GM18909 (cell line): ENCODE measurements at regions not wholly inside any gene's neighbourhood (a gene's known extent, or its start where the extent isn't known, plus 50 kb on each side); places are given as distances from the start of the nearest gene placed in this dataset.
"Not testable (repeated sequence)": the region's sequence is repeated elsewhere in the genome, so short reads cannot be mapped to it uniquely, and the experiment has no call there.

Experiments used
- ATAC-seq: cut with Tn5 transposase; IDR thresholded peaks from one replicate; pipeline ENCODE4 v1.9.1; 2021; ENCODE audit warnings: mild to moderate bottlenecking; ENCODE audit not compliant: unreplicated experiment, poor library complexity

DNA sequence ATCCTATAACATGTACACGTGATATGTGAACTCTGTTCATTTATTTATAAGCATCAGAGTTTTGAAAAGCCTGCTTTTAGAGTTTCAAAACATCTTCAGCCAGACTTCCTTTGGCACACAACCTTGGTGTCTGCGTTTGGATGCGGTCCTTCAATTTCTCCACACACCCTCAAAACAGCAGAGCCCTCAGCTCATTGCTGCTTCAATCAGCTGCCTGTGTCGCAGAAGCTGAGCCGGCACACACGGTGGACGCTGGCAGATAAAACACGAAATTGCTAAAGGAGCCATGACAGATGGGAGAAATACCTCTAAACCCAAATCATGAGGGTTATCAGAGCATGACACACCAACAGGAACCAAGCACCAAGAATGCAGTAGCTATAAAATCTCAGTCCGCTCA is 396.4 kb upstream of the AKR1E2 start:
- ATAC-seq: no peak

GRCh38 chr10:4427532-4427931 is 398.5 kb upstream of the AKR1E2 start:
- ATAC-seq: no peak

GRCh38 chr10:4426866-4427265 is 399.1 kb upstream of the AKR1E2 start:
- no peak for ATAC-seq

- ATAC-seq: no peak
Measured at GRCh38 chr10:4409319-4409718, 416.7 kb upstream of the AKR1E2 start.

DNA sequence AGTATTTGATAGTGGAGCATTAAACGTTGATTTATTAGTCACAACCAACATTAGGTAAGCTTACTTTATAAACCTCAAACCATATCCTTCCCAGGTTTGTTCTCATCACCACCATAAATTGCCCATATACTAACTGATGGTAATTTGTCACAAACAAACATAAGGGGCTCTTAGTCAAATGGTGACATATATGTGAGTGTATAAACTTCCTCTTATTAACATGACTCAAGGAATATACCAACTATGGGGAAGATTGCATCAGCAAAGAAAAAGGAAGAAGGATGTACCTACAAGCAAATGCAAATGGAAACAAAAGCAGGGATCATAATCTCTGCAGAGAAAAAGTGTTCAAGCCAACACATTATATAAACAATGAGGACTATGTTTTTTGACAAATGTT is 418.2 kb upstream of the AKR1E2 start:
- ATAC-seq: no peak

- no peak for ATAC-seq
Measured at GRCh38 chr10:4405828-4406227, 420.2 kb upstream of the AKR1E2 start.

GRCh38 chr10:4403638-4404252 is 422.3 kb upstream of the AKR1E2 start:
- ATAC-seq: no peak

DNA sequence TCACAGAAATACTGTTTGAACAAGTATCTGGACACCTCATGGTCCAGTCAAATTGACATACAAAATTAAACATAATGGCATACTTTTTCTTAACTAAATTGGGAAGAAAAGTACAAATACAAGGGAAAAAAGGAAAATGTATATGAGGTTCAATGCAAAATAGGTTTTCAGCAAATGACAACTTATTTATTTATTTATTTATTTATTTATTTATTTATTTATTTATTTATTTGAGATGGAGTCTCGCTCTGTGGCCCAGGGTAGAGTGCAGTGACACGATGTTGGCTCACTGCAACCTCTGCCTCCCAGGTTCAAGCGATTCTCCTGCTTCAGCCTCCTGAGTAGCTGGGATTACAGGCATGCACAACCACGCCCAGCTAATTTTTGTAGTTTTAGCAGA is 424.9 kb upstream of the AKR1E2 start:
- not testable (repeated sequence) for ATAC-seq

DNA sequence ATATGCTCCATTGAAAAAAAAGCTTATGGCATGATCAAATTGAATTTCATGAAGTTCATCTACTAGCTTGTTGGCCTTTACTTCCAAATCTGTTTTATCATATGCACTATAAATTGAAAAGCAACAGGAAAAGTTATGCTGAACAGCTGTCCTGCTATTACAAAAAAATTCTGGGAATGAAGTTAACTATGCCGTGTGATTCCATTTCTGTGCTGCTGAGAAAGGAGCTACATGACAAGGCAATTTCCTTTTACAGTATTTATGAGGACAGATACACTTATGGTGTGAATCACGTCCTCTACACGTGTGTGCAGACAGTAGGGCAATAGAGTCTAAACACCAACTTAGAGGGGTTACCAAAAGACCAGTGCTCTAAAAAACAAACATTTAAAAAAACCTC is 426.5 kb upstream of the AKR1E2 start:
- no peak for ATAC-seq

DNA sequence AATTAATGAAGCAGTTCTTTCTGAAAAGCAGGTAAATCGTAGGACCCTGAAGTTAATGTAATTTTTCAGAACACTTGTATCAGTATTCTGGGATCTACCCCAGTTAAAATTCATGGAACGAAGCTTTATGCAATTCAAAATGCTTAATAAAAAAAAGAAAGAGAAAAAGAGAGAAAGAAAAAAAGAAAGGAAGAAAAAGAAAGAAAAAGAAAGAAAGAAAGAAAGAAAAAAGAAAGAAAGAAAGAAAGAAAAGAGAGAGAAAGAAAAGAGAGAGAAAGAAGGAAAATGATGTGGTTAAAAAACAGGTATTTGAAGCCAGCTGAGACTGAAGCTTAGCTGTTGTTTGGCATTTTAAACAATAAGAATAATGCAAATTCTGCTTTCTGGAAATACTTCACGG is 427.4 kb upstream of the AKR1E2 start:
- no peak for ATAC-seq

GRCh38 chr10:4397337-4397736 is 428.7 kb upstream of the AKR1E2 start:
- no peak for ATAC-seq

GRCh38 chr10:4396401-4397283 is 429.4 kb upstream of the AKR1E2 start:
- ATAC-seq: no peak

DNA sequence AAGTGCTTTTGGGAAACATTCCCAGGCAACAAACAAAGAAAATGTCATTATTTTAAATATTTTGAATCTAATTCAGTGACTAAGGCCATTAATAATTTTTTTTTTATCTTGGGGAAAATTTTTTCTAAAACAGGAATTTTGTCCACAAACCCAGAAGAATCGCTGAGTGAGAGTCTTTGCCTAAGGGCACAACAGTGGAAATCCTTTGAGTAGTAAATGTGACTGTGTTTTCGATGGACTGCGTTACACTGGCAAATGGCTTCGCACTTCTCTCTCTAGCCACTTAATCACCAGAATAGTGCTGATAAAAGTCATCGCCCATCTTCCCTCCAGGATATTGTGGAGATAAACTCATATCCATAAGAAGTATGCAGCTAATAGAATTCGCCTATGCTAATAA is 430.3 kb upstream of the AKR1E2 start:
- ATAC-seq: no peak

- not testable (repeated sequence) for ATAC-seq
Measured at GRCh38 chr10:4394455-4394854, 431.6 kb upstream of the AKR1E2 start.

GRCh38 chr10:4391683-4392082 is 434.3 kb upstream of the AKR1E2 start:
- ATAC-seq: no peak

- ATAC-seq: no peak
Measured at GRCh38 chr10:4390219-4390618, 435.8 kb upstream of the AKR1E2 start.

DNA sequence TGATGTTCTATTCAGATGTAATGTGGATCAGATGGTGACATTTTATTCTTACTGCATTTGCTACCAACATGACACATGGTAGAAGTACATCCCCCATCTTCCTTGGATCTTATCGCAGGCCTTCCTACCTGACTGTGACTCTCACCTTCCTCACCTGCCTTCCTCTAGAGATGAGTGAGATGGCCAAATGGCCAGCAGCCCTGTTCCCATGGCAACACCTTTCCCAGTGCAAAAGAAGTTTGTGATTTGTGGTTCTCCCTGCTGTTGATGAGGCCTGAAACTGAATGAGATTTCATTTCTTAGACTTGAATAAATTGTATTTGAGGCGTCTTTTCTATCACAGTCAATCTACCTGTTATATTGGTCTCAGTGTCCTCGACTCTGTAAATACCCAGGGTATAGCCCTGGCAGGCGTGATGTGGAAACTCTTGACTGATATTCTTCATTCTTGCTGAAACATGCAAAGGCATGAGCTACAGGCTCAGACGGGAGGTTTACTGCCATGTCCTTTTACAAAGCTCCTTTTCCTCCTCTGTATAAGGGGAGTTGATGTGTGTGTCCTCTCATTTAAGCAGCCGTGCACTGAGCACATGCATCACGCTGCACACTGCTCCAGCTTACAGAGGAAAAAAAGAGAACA is 440.7 kb upstream of the AKR1E2 start:
- no peak for ATAC-seq

DNA sequence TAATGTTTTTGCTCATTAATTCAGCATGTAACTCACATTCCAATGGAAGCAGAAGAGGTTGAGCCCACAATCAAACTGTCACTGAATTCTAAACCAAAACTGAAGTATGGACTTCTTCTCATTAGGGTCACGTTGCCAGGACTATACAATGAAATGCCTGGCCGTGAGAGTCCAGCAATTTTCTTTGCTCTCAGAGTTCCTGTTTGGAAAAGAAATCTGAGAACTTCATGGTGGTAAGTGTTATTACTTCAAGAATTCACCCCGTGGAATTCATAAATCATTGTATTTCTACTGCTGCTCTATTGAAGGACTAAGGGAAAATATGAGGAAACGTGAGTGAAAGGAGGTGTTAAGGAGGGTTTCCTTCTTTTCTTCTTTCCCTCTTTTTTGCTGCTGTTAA is 441.8 kb upstream of the AKR1E2 start:
- no peak for ATAC-seq

DNA sequence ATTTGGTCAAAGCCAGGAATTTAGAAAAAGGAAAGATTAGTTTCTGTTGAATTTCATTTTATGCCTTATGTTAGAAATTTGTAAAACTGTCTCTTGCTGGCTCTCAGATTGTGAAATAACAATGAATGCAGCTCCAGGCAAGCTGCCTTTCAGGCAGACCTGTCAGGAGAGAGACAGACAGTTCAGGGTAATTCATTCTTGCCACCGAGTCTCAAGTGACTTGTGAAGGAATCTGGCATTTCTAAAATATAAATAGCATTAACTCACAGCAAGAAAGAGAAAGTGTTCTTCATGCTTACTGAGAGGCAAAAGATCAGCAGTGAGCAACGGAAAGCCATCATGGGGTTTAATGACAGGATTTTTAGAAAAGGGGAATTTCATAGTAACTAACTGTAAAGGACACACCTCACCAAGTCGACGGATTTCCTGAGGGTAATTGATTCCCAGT is 442.3 kb upstream of the AKR1E2 start:
- no peak for ATAC-seq

GRCh38 chr10:4382811-4383210 is 443.2 kb upstream of the AKR1E2 start:
- no peak for ATAC-seq

DNA sequence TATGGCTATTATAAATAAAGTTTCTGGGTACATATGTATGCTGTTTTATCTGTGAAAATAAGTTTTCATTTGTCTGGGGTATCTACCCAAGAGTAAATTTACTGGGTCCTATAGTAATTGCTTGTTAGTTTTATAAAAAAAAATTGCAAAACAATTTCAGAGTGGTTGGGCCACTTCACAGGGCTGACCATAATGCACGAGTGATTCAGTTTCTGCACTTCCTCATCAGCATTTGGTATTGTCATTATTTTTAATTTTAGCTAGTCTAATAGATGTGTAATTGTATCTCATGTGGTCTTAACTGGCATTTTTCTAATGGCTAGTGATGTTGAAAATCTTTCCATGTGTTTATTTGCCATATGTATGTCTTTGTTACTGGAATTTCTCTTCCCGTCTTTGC is 452.4 kb upstream of the AKR1E2 start:
- no peak for ATAC-seq
